IMR-90 (cell line): ENCODE measurements at regions not wholly inside any gene's neighbourhood (a gene's known extent, or its start where the extent isn't known, plus 50 kb on each side); places are given as distances from the start of the nearest gene placed in this dataset.

Experiments
- ATAC-seq: fragments of 200-7000 bp; cut with Tn5 transposase; 2 replicates; pipeline ENCODE4 v1.9.1; 2020; ENCODE audit warnings: low read depth, mild to moderate bottlenecking, moderate library complexity
- BruUV-seq: library from RNA; stranded (reverse); fragments of 400-500 nt; replicated peaks from 2 replicates; lab custom pipeline; 2021; lab: Mats Ljungman, UMichigan
- CTCF ChIA-PET: fragments of 300-600 bp; formaldehyde crosslinking; extraction: SDS; loops from one replicate; lab custom pipeline; 2021; ENCODE audit warnings: antibody characterized with exemption; lab: Yijun Ruan, JAX
- POLR2A ChIA-PET: fragments of 300-600 bp; sonication (Branson Sonifier 250); formaldehyde crosslinking; loops from one replicate; lab custom pipeline; 2022; ENCODE audit warnings: antibody characterized with exemption; ENCODE audit not compliant: unreplicated experiment; lab: Charles Lee
- DNase-seq: peaks from one replicate; pipeline ENCODE4 v3.0.0; 2013
- H2AFZ ChIP-seq: replicated peaks from 2 replicates; pipeline ENCODE3; 2013; ENCODE audit warnings: low read length, mild to moderate bottlenecking; ENCODE audit not compliant: poor library complexity
- H2AK5ac ChIP-seq: 2 replicates; pipeline ENCODE4 v1.6.1; 2013; ENCODE audit warnings: low read depth, low read length, inconsistent platforms
- H2AK9ac ChIP-seq: replicated peaks from 2 replicates; pipeline ENCODE3; 2013; ENCODE audit warnings: mild to moderate bottlenecking, low read depth, low read length, moderate library complexity; ENCODE audit not compliant: poor library complexity
- H2BK120ac ChIP-seq: 2 replicates; pipeline ENCODE4 v1.6.1; 2013; ENCODE audit warnings: low read depth, low read length, inconsistent platforms
- H2BK15ac ChIP-seq: 3 replicates; pipeline ENCODE4 v1.6.1; 2013; ENCODE audit warnings: low read depth, low read length, inconsistent platforms
- H2BK20ac ChIP-seq: 2 replicates; pipeline ENCODE4 v1.6.1; 2013; ENCODE audit warnings: low read depth, mild to moderate bottlenecking, inconsistent platforms, low read length, moderate library complexity
- H2BK5ac ChIP-seq: 2 replicates; pipeline ENCODE4 v1.6.1; 2013; ENCODE audit warnings: mild to moderate bottlenecking, low read depth, low read length, inconsistent platforms; ENCODE audit not compliant: poor library complexity, severe bottlenecking
- H3K14ac ChIP-seq: replicated peaks from 2 replicates; pipeline ENCODE4 v1.6.1; 2013; ENCODE audit warnings: low read depth, low read length, inconsistent platforms
- H3K18ac ChIP-seq: 2 replicates; pipeline ENCODE4 v1.6.1; 2013; ENCODE audit warnings: low read depth, low read length, control low read depth
- H3K23ac ChIP-seq: 2 replicates; pipeline ENCODE4 v1.6.1; 2013; ENCODE audit warnings: low read depth, low read length, inconsistent platforms
- H3K27ac ChIP-seq: 2 replicates; pipeline ENCODE4 v1.5.1; 2013; ENCODE audit warnings: mild to moderate bottlenecking, control low read depth, low read length; ENCODE audit not compliant: insufficient read depth
- H3K27me3 ChIP-seq: 2 replicates; pipeline ENCODE4 v1.6.1; 2013; ENCODE audit warnings: low read length; ENCODE audit not compliant: control insufficient read depth, insufficient read depth
- H3K36me3 ChIP-seq: 2 replicates; pipeline ENCODE4 v1.6.1; 2013; ENCODE audit warnings: low read length, mixed read lengths; ENCODE audit not compliant: control insufficient read depth, insufficient read depth
- H3K4ac ChIP-seq: 2 replicates; pipeline ENCODE4 v1.6.1; 2013; ENCODE audit warnings: low read depth, low read length, inconsistent platforms
- H3K4me1 ChIP-seq: 2 replicates; pipeline ENCODE4 v1.6.1; 2013; ENCODE audit warnings: low read length, mixed read lengths; ENCODE audit not compliant: control insufficient read depth, insufficient read depth
- H3K4me2 ChIP-seq: 2 replicates; pipeline ENCODE4 v1.6.1; 2013; ENCODE audit warnings: low read depth, mild to moderate bottlenecking, control low read depth, low read length, moderate library complexity
- H3K4me3 ChIP-seq: 2 replicates; pipeline ENCODE4 v1.5.1; 2013; ENCODE audit warnings: low read depth, mild to moderate bottlenecking, control low read depth, low read length, moderate library complexity; ENCODE audit not compliant: insufficient read depth
- H3K56ac ChIP-seq: 2 replicates; pipeline ENCODE4 v1.6.1; 2013; ENCODE audit warnings: low read length, inconsistent platforms; ENCODE audit not compliant: insufficient read depth; ENCODE audit errors: extremely low read depth
- H3K79me1 ChIP-seq, 2 experiments: 2 replicates each; pipeline ENCODE4 v1.6.1; 2013; ENCODE audit warnings: low read length in 2 of 2, inconsistent platforms in 1 of 2, low read depth in 1 of 2
- H3K9ac ChIP-seq: 2 replicates; pipeline ENCODE4 v1.6.1; 2013; ENCODE audit warnings: low read depth, low read length, control low read depth
- H3K9me1 ChIP-seq: 2 replicates; pipeline ENCODE4 v1.6.1; 2013; ENCODE audit warnings: low read length, inconsistent platforms; ENCODE audit not compliant: insufficient read depth
- H3K9me3 ChIP-seq: 2 replicates; pipeline ENCODE4 v1.6.1; 2013; ENCODE audit warnings: low read length; ENCODE audit not compliant: control insufficient read depth, insufficient read depth
- H4K20me1 ChIP-seq: 2 replicates; pipeline ENCODE4 v1.6.1; 2013; ENCODE audit warnings: low read length, inconsistent platforms; ENCODE audit not compliant: insufficient read depth
- H4K5ac ChIP-seq: 2 replicates; pipeline ENCODE4 v1.6.1; 2013; ENCODE audit warnings: mild to moderate bottlenecking, low read depth, low read length, control low read depth
- H4K8ac ChIP-seq, 2 experiments: 2 replicates each; pipeline ENCODE4 v1.6.1; 2013; ENCODE audit warnings: low read depth in 2 of 2, low read length in 2 of 2, control low read depth in 1 of 2, inconsistent platforms in 1 of 2
- H4K91ac ChIP-seq: 2 replicates; pipeline ENCODE4 v1.6.1; 2013; ENCODE audit warnings: low read depth, low read length, inconsistent platforms; ENCODE audit not compliant: insufficient read depth
- BHLHE40 ChIP-seq: fragments of 150-350 bp; IDR thresholded peaks from 2 replicates; pipeline ENCODE4 v1.6.1; 2016; ENCODE audit warnings: mild to moderate bottlenecking, low read depth, low read length
- ELK1 ChIP-seq: fragments of 150-350 bp; IDR thresholded peaks from 2 replicates; pipeline ENCODE4 v1.6.1; 2016; ENCODE audit warnings: low read depth, mild to moderate bottlenecking, low read length, moderate library complexity, borderline replicate concordance
- MAZ ChIP-seq: IDR thresholded peaks from 2 replicates; pipeline ENCODE4 v1.6.1; 2012; ENCODE audit warnings: low read depth, mild to moderate bottlenecking, low read length, improper control_type of control experiment, moderate library complexity, borderline replicate concordance
- MXI1 ChIP-seq: IDR thresholded peaks from 2 replicates; pipeline ENCODE4 v1.6.1; 2012; ENCODE audit warnings: low read depth, mild to moderate bottlenecking, low read length, moderate library complexity, borderline replicate concordance
- POLR2A ChIP-seq: IDR thresholded peaks from 2 replicates; pipeline ENCODE4 v1.6.1; 2012; ENCODE audit warnings: mild to moderate bottlenecking, low read depth, low read length
- RCOR1 ChIP-seq: IDR thresholded peaks from 2 replicates; pipeline ENCODE4 v1.6.1; 2012; ENCODE audit warnings: mild to moderate bottlenecking, low read length, improper control_type of control experiment; ENCODE audit not compliant: insufficient replicate concordance
- RFX5 ChIP-seq: IDR thresholded peaks from 2 replicates; pipeline ENCODE4 v1.8.0; 2012; ENCODE audit warnings: low read depth, mild to moderate bottlenecking, low read length, moderate library complexity
- USF2 ChIP-seq: fragments of 150-350 bp; IDR thresholded peaks from 2 replicates; pipeline ENCODE4 v1.6.1; 2017; ENCODE audit warnings: mild to moderate bottlenecking, antibody characterized with exemption, low read length, low read depth
- WGBS, 2 experiments: methylation state at CpG; one replicate each; pipeline versions ENCODE4 v1.1.5 to v1.1.7; 2013; ENCODE audit warnings: missing lambda C conversion rate in 2 of 2; ENCODE audit not compliant: insufficient read length in 1 of 2; ENCODE audit errors: extremely low coverage in 2 of 2; 5-methylcytosine and 5-hydroxymethylcytosine counted together
- dilution Hi-C: fragments of 300-500 bp; cut with HindIII; formaldehyde crosslinking; loops from one replicate; pipeline ENCODE4 v1.14.3; 2018; ENCODE audit warnings: low sequenced_read_pairs; ENCODE audit not compliant: unreplicated experiment
- in situ Hi-C: fragments of 300-500 bp; cut with MboI; formaldehyde crosslinking; loops from 3 replicates; pipeline ENCODE4 v1.14.3; 2019; ENCODE audit warnings: low sequenced_read_pairs, inconsistent platforms, mixed read lengths
- intact Hi-C: fragments of 100-400 bp; cut with micrococcal nuclease; formaldehyde crosslinking; loops from 2 replicates; pipeline ENCODE4 v1.10.0; 2022
- TF ChIP-seq, protein P1 (sequence below): conservative IDR thresholded peaks from 2 replicates; pipeline ENCODE4 v1.5.1; 2012; ENCODE audit warnings: mild to moderate bottlenecking, low read depth, low read length, improper control_type of control experiment

DNA sequence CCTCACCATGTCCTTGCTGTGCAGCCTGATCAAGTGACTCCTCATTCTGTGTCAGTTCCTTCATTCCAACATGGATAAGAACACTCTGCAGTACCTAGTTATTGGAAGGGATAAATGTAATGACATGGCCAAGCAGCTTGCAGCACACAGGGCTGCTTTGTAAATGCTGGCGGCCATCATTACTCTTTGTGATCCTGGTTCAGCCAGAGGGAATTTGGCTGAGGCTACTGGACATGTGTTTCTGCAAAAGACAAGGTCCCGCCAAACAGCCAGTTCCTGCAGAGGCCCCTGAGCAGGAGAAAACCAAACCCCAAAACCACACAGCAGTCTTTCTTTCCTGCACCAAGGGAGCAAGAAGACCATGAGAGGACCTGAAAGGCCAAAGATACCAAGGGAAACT lies 495.8 kb downstream of the AJAP1 start:
- intact Hi-C loops = no loop called here
- Histone ChIP-seq H3K36me3 (no peaks in the 10 kb centered on the region), H2BK120ac (no peak overlapping the region), H3K27ac (no peak overlapping the region), H2AK5ac (no peak overlapping the region), H3K23ac (no peak overlapping the region), H4K20me1 (no peaks in the 10 kb centered on the region), H3K9ac (no peak overlapping the region), H3K79me1 (no peaks in the 10 kb centered on the region), H3K4me2 (no peak overlapping the region), H4K8ac (no peak overlapping the region), H3K4ac (no peak overlapping the region), H2BK15ac (no peak overlapping the region), H4K91ac (no peak overlapping the region), H3K9me1 (no peaks in the 10 kb centered on the region), H2BK20ac (no peak overlapping the region), H3K4me1 (no peaks in the 10 kb centered on the region), H3K18ac (no peak overlapping the region), H2AK9ac (no peak overlapping the region), H3K4me3 (no peak overlapping the region), H2BK5ac (no peak overlapping the region), H3K27me3 (no peaks in the 10 kb centered on the region), H2AFZ (no peak overlapping the region), H3K14ac (no peak overlapping the region), H4K5ac (no peak overlapping the region), H3K56ac (no peak overlapping the region), H3K9me3 (peaks cover 22% of the 10 kb centered on the region)
- POLR2A ChIA-PET = no interaction called here
- DNase-seq = no peak
- TF ChIP-seq BHLHE40 (no peak), USF2 (no peak), RCOR1 (no peak), POLR2A (no peak), MXI1 (no peak), ELK1 (no peak), MAZ (no peak), RFX5 (no peak)
- TF ChIP-seq, protein P1, sequence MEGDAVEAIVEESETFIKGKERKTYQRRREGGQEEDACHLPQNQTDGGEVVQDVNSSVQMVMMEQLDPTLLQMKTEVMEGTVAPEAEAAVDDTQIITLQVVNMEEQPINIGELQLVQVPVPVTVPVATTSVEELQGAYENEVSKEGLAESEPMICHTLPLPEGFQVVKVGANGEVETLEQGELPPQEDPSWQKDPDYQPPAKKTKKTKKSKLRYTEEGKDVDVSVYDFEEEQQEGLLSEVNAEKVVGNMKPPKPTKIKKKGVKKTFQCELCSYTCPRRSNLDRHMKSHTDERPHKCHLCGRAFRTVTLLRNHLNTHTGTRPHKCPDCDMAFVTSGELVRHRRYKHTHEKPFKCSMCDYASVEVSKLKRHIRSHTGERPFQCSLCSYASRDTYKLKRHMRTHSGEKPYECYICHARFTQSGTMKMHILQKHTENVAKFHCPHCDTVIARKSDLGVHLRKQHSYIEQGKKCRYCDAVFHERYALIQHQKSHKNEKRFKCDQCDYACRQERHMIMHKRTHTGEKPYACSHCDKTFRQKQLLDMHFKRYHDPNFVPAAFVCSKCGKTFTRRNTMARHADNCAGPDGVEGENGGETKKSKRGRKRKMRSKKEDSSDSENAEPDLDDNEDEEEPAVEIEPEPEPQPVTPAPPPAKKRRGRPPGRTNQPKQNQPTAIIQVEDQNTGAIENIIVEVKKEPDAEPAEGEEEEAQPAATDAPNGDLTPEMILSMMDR = no peak
- ATAC-seq = no peak
- BruUV-seq = no TSS peak
- dilution Hi-C loops = no loop called here
- in situ Hi-C loops = no loop called here
- no CpG with 5 or more reads among the region's 2 CpGs for WGBS, 2 experiments
- CTCF ChIA-PET = no interaction called here
